ENCODE measurements at regions not wholly inside any gene's neighbourhood (a gene's known extent, or its start where the extent isn't known, plus 50 kb on each side); places are given as distances from the start of the nearest gene placed in this dataset.

DNA sequence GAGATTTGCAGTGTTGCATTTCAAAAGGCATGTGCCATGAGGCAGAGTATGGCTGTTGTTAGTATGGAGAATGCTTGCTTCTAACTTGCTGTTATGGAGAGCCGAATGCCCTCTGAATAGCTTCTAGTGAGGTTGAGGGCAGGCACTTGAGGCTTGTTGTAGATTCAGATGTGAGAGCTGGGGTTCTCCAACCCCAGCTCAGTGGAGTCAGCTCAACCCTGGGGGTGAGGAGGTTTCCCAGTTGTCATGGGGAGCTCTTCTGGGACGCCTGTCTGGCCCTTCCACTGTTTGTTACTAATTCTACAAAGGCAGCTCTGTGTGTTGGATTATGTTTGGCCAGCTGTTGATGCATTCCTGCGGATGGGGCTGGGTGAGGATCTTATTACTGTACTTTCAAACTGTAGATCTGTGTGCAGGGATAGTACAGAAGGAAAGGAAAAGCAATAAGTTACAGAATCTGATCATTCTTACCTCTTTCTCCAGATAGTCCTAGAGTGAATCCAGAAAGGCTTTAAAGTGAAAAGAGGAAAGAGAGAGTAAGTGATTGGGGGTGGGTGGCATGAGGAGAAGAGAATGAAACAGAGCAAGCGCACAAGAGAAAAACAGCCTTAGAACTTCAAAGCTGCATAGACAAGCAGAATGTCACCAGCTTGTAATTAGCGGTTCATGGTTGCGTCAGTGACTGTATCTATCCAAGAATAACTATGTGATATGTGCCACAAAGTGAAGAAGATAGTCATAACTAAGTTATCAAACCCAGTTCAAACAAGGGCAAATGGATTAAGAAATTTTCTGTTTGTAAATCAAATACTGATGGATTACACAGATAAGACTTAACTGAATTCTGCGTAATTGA is 148.7 kb downstream of the PRL start:
- Histone ChIP-seq H3K27me3 (ENCODE audit: control insufficient read depth, insufficient read depth, low read length) (no peaks in the 10 kb centered on the region), H3K36me3 (ENCODE audit: control insufficient read depth, insufficient read depth, low read length) (no peaks in the 10 kb centered on the region), H3K4me3 (ENCODE audit: low read depth, low read length) (no peak overlapping the region)
- TF ChIP-seq, protein P1, sequence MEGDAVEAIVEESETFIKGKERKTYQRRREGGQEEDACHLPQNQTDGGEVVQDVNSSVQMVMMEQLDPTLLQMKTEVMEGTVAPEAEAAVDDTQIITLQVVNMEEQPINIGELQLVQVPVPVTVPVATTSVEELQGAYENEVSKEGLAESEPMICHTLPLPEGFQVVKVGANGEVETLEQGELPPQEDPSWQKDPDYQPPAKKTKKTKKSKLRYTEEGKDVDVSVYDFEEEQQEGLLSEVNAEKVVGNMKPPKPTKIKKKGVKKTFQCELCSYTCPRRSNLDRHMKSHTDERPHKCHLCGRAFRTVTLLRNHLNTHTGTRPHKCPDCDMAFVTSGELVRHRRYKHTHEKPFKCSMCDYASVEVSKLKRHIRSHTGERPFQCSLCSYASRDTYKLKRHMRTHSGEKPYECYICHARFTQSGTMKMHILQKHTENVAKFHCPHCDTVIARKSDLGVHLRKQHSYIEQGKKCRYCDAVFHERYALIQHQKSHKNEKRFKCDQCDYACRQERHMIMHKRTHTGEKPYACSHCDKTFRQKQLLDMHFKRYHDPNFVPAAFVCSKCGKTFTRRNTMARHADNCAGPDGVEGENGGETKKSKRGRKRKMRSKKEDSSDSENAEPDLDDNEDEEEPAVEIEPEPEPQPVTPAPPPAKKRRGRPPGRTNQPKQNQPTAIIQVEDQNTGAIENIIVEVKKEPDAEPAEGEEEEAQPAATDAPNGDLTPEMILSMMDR (IDR thresholded peaks at IDR 0.05; ENCODE audit: insufficient read depth, low read depth, low read length) = no peak
- POLR2A ChIA-PET = interaction anchor here (0.8 kb wide), 1 partner anchor 1298 kb away, joined by 3 read pairs; no protein-coding TSS in a partner anchor
- DNase-seq (ENCODE audit: low read depth) = peak; percentile 37
- CTCF ChIA-PET = interaction anchor here (0.6 to 1.1 kb wide), 3 partner anchors 11 to 554 kb away, joined by 3 to 5 read pairs (median 4); no protein-coding TSS in a partner anchor

DNA sequence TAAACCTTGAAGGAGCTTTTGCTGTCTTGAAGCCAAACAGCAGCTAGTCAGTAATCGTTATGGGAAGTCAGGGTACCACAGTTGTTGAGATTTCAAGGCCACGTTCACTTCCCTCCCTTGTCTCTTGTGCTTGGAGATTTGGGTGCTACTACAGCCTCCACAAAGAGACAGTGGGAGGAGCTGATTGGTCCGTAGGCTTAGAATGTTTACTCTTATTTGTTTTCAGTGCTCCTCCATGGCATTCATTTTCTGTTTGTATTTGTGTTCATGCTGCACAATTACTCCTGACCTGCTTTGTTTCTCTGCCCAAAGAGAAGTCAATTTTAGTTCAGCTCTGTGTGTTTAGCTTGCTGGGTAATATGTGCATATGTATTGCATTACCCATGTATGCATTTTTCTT is 147.7 kb downstream of the PRL start:
- DNase-seq (ENCODE audit: low read depth) = no peak
- ChIA-PET CTCF (no interaction called here), POLR2A (no interaction called here)
- Histone ChIP-seq H3K36me3 (ENCODE audit: control insufficient read depth, insufficient read depth, low read length) (no peaks in the 10 kb centered on the region), H3K4me3 (ENCODE audit: low read depth, low read length) (no peak overlapping the region), H3K27me3 (ENCODE audit: control insufficient read depth, insufficient read depth, low read length) (no peaks in the 10 kb centered on the region)
- TF ChIP-seq, protein P1 (IDR thresholded peaks at IDR 0.05; ENCODE audit: insufficient read depth, low read depth, low read length) = no peak

DNA sequence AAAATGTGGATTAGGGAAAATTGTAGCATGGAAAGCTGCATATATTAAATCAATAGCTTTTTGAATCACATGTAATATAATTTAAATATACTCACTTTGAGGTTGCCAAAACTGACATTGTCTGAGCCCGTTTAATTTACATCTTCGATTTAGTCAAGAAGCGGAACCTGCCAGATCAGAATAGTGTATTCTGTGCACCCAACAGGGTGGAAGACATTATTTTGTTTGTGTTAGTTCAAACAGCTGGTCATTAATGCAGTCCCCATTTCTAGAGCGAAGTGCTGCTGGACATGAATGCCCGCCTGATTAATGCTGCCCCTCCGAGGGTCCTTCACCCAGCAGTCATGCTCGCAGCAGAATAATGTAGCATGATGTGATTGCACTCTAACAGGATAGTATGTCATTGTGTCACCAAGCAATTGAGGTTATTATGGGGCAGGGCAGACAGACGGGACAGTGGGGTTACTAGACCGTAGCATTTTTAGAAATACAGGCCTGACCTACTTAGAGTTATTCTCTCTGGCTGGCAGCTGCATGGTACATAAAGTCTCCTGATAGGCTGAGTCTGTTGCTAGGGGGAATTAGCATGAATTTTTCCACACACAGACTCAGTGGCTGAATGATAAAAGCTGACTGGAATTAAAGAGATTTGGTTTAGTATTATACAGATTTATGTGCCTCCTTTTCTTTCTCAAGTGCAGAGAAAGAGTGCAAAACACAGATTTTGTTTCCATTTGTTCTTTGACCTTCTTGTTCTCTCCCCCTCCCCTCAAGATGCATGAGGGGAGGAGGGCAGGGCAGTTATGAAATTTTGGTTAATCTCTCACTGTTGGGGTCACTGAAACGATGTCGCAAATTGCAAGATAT is 147.1 kb downstream of the PRL start:
- ChIA-PET POLR2A (no interaction called here), CTCF (interaction anchor here (0.9 kb wide), 1 partner anchor 561 kb away, joined by 3 read pairs; no protein-coding TSS in a partner anchor)
- Histone ChIP-seq H3K36me3 (ENCODE audit: control insufficient read depth, insufficient read depth, low read length) (no peaks in the 10 kb centered on the region), H3K4me3 (ENCODE audit: low read depth, low read length) (no peak overlapping the region), H3K27me3 (ENCODE audit: control insufficient read depth, insufficient read depth, low read length) (no peaks in the 10 kb centered on the region)
- TF ChIP-seq, protein P1 (IDR thresholded peaks at IDR 0.05; ENCODE audit: insufficient read depth, low read depth, low read length) = no peak
- DNase-seq (ENCODE audit: low read depth) = no peak

DNA sequence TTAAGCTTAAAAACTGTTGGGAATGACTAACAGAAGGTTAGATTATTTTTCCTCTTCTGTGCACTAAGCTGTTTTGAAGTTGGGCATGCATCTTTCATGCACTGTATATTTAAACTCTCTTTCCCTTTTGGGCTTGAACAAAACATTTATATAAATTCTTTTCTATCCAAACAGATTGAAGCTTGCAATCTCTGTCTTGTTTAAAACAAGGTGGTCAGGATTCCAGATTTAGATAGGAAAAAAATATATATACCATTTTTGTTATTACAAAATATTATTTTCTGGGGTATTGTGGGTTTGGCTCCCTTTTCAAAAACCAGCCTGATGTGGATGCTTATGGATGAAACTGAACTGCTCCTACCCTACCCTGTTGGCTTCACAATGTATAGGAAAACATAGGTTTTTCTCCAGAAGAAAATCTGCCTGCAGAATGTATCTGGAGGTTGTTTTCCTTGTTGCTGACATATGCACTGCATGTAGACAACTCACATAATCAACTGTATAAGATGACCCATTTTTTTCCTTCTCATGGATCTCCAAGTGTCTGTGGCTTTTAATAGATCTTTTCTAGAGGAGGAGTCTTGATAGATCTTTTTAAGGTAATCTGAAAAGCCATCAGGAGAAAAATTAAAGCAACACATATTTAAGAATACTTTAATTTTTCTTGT is 146.3 kb downstream of the PRL start:
- POLR2A ChIA-PET = no interaction called here
- H3K27me3 ChIP-seq (ENCODE audit: control insufficient read depth, insufficient read depth, low read length) = no peaks in the 10 kb centered on the region
- DNase-seq (ENCODE audit: low read depth) = no peak
- CTCF ChIA-PET = interaction anchor here (0.9 kb wide), 1 partner anchor 561 kb away, joined by 3 read pairs; no protein-coding TSS in a partner anchor
- no peaks in the 10 kb centered on the region for H3K36me3 ChIP-seq (ENCODE audit: control insufficient read depth, insufficient read depth, low read length)
- TF ChIP-seq, protein P1 (IDR thresholded peaks at IDR 0.05; ENCODE audit: insufficient read depth, low read depth, low read length) = no peak
- H3K4me3 ChIP-seq (ENCODE audit: low read depth, low read length) = no peak overlapping the region
